ENCODE measurements at regions not wholly inside any gene's neighbourhood (a gene's known extent, or its start where the extent isn't known, plus 50 kb on each side); places are given as distances from the start of the nearest gene placed in this dataset.

- peaks cover 16% of the 10 kb centered on the region for H3K9me3 ChIP-seq (ENCODE audit: control insufficient read depth, low read length)
- H2AK5ac ChIP-seq (ENCODE audit: low read length, severe bottlenecking) = no peak overlapping the region
- H2AFZ ChIP-seq (ENCODE audit: low read depth, low read length) = no peak overlapping the region
- peaks cover 0 to 3% of the 10 kb centered on the region in 2 experiments for H3K36me3 ChIP-seq (ENCODE audit: control insufficient read depth in 1 of 2, insufficient read depth in 2 of 2, low read depth in 1 of 2, low read length in 2 of 2)
- H3K18ac ChIP-seq (ENCODE audit: low read depth in 1 of 2, low read length in 2 of 2) = no peak overlapping the region
- H3K4me1 ChIP-seq (ENCODE audit: control insufficient read depth, insufficient read depth, low read depth, low read length) = no peaks in the 10 kb centered on the region
- no peak overlapping the region for H3K4ac ChIP-seq (ENCODE audit: low read depth in 1 of 2, low read length in 2 of 2)
- peaks cover 0 to 4% of the 10 kb centered on the region in 2 experiments for H3K27me3 ChIP-seq (ENCODE audit: control insufficient read depth in 1 of 2, insufficient read depth in 1 of 2, low read length in 2 of 2)
- H3K23ac ChIP-seq (ENCODE audit: low read length in 2 of 2) = no peak overlapping the region
- H3K14ac ChIP-seq (ENCODE audit: low read length in 2 of 2) = no peak overlapping the region
- no peak for DNase-seq
- no peak overlapping the region for H2BK120ac ChIP-seq (ENCODE audit: low read depth, low read length)
- H3K79me1 ChIP-seq (replicated peaks; ENCODE audit: low read length, poor library complexity, severe bottlenecking) = no peaks in the 10 kb centered on the region
- H3K9ac ChIP-seq (ENCODE audit: low read length) = no peak overlapping the region
- H2BK15ac ChIP-seq (ENCODE audit: low read depth, poor library complexity, severe bottlenecking) = no peak overlapping the region
- no peak overlapping the region for H3K4me3 ChIP-seq (ENCODE audit: insufficient read depth in 1 of 2, low read depth in 1 of 2, low read length in 2 of 2)
- no peak overlapping the region for H2BK5ac ChIP-seq (ENCODE audit: low read depth, low read length, poor library complexity, severe bottlenecking)
- WGBS = 84% methylated on average over 5 of the region's 5 CpGs
- H4K91ac ChIP-seq (ENCODE audit: low read length) = no peak overlapping the region
- no peak overlapping the region for H2BK12ac ChIP-seq (ENCODE audit: low read length in 2 of 2)
- H3K27ac ChIP-seq (ENCODE audit: low read length, poor library complexity, severe bottlenecking) = no peak overlapping the region
- H4K8ac ChIP-seq (ENCODE audit: low read length) = no peak overlapping the region
- no peak overlapping the region for H3K4me2 ChIP-seq (ENCODE audit: low read length, poor library complexity, severe bottlenecking)
Observed at GRCh38 chr6:170190046-170190445, 100.8 kb downstream of the DLL1 start.

DNA sequence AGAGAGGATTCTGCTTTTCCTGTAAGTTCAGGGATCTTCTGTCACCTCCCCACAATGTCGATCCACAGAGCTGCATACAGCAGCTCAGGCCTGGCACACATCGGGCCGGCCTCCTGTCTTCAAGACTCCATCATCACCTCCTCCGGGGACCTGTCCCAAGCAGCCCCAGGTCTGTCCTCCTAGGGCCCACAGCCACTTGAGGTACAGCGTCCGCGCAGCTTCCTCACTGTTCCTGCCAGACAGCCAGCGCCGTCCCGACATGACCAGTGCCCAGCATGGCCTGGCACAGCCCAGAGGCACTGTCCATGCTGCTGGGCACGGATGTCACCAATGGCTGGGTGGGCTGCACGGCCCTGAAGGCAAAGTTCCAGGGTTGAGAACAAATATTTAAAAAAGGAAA lies 101.6 kb downstream of the DLL1 start:
- Histone ChIP-seq H3K4me1 (ENCODE audit: control insufficient read depth, insufficient read depth, low read depth, low read length) (no peaks in the 10 kb centered on the region), H2BK15ac (ENCODE audit: low read depth, poor library complexity, severe bottlenecking) (no peak overlapping the region), H3K27me3 (ENCODE audit: control insufficient read depth in 1 of 2, insufficient read depth in 1 of 2, low read length in 2 of 2) (peaks cover 0 to 4% of the 10 kb centered on the region in 2 experiments), H3K79me1 (replicated peaks; ENCODE audit: low read length, poor library complexity, severe bottlenecking) (no peaks in the 10 kb centered on the region), H2BK120ac (ENCODE audit: low read depth, low read length) (no peak overlapping the region), H4K91ac (ENCODE audit: low read length) (no peak overlapping the region), H3K9ac (ENCODE audit: low read length) (no peak overlapping the region), H3K23ac (ENCODE audit: low read length in 2 of 2) (no peak overlapping the region), H3K4ac (ENCODE audit: low read depth in 1 of 2, low read length in 2 of 2) (no peak overlapping the region), H3K4me2 (ENCODE audit: low read length, poor library complexity, severe bottlenecking) (no peak overlapping the region), H3K18ac (ENCODE audit: low read depth in 1 of 2, low read length in 2 of 2) (no peak overlapping the region), H2AK5ac (ENCODE audit: low read length, severe bottlenecking) (no peak overlapping the region), H2BK5ac (ENCODE audit: low read depth, low read length, poor library complexity, severe bottlenecking) (no peak overlapping the region), H2BK12ac (ENCODE audit: low read length in 2 of 2) (no peak overlapping the region), H3K36me3 (ENCODE audit: control insufficient read depth in 1 of 2, insufficient read depth in 2 of 2, low read depth in 1 of 2, low read length in 2 of 2) (peaks cover 0 to 3% of the 10 kb centered on the region in 2 experiments), H3K9me3 (ENCODE audit: control insufficient read depth, low read length) (peaks cover 10% of the 10 kb centered on the region), H4K8ac (ENCODE audit: low read length) (no peak overlapping the region), H3K27ac (ENCODE audit: low read length, poor library complexity, severe bottlenecking) (no peak overlapping the region), H3K14ac (ENCODE audit: low read length in 2 of 2) (no peak overlapping the region), H3K4me3 (ENCODE audit: insufficient read depth in 1 of 2, low read depth in 1 of 2, low read length in 2 of 2) (no peak overlapping the region), H2AFZ (ENCODE audit: low read depth, low read length) (no peak overlapping the region)
- DNase-seq = no peak
- 75% methylated on average over 12 of the region's 12 CpGs for WGBS

DNA sequence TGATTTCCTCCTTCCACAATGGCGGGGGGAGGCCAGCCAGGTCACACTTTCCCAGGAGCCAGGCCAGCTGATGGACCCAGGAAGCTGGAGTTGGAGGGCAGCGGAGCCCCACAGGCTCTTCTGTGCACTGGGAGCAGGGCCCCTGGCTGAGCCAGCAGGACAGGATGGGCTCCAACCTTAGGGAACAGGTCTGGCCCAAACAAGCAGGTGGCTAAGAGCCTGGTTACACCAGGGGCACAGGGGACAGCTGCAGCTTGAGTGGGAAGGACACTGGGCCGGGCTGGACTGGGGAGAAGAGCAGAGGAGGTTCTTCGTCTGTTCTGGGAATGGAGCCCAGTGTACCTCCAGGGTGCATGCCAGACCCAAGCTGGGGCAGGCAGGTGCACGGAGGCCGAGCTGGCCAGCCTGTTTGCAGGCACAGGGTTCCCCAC lies 102.3 kb downstream of the DLL1 start:
- no peak overlapping the region for H2BK5ac ChIP-seq (ENCODE audit: low read depth, low read length, poor library complexity, severe bottlenecking)
- H4K8ac ChIP-seq (ENCODE audit: low read length) = no peak overlapping the region
- no peak overlapping the region for H2AFZ ChIP-seq (ENCODE audit: low read depth, low read length)
- H3K4me1 ChIP-seq (ENCODE audit: control insufficient read depth, insufficient read depth, low read depth, low read length) = no peaks in the 10 kb centered on the region
- no peak for DNase-seq
- H2AK5ac ChIP-seq (ENCODE audit: low read length, severe bottlenecking) = no peak overlapping the region
- no peak overlapping the region for H3K23ac ChIP-seq (ENCODE audit: low read length in 2 of 2)
- H3K27me3 ChIP-seq (ENCODE audit: control insufficient read depth in 1 of 2, insufficient read depth in 1 of 2, low read length in 2 of 2) = peaks cover 0 to 4% of the 10 kb centered on the region in 2 experiments
- no peak overlapping the region for H2BK12ac ChIP-seq (ENCODE audit: low read length in 2 of 2)
- no peak overlapping the region for H2BK120ac ChIP-seq (ENCODE audit: low read depth, low read length)
- H3K79me1 ChIP-seq (replicated peaks; ENCODE audit: low read length, poor library complexity, severe bottlenecking) = no peaks in the 10 kb centered on the region
- no peak overlapping the region for H3K27ac ChIP-seq (ENCODE audit: low read length, poor library complexity, severe bottlenecking)
- peaks cover 0 to 3% of the 10 kb centered on the region in 2 experiments for H3K36me3 ChIP-seq (ENCODE audit: control insufficient read depth in 1 of 2, insufficient read depth in 2 of 2, low read depth in 1 of 2, low read length in 2 of 2)
- H3K4me2 ChIP-seq (ENCODE audit: low read length, poor library complexity, severe bottlenecking) = no peak overlapping the region
- no peak overlapping the region for H3K4me3 ChIP-seq (ENCODE audit: insufficient read depth in 1 of 2, low read depth in 1 of 2, low read length in 2 of 2)
- H3K4ac ChIP-seq (ENCODE audit: low read depth in 1 of 2, low read length in 2 of 2) = no peak overlapping the region
- H4K91ac ChIP-seq (ENCODE audit: low read length) = no peak overlapping the region
- peaks cover 4% of the 10 kb centered on the region for H3K9me3 ChIP-seq (ENCODE audit: control insufficient read depth, low read length)
- no peak overlapping the region for H3K18ac ChIP-seq (ENCODE audit: low read depth in 1 of 2, low read length in 2 of 2)
- H3K9ac ChIP-seq (ENCODE audit: low read length) = no peak overlapping the region
- H3K14ac ChIP-seq (ENCODE audit: low read length in 2 of 2) = no peak overlapping the region
- 46% methylated on average over 6 of the region's 6 CpGs for WGBS
- no peak overlapping the region for H2BK15ac ChIP-seq (ENCODE audit: low read depth, poor library complexity, severe bottlenecking)

DNA sequence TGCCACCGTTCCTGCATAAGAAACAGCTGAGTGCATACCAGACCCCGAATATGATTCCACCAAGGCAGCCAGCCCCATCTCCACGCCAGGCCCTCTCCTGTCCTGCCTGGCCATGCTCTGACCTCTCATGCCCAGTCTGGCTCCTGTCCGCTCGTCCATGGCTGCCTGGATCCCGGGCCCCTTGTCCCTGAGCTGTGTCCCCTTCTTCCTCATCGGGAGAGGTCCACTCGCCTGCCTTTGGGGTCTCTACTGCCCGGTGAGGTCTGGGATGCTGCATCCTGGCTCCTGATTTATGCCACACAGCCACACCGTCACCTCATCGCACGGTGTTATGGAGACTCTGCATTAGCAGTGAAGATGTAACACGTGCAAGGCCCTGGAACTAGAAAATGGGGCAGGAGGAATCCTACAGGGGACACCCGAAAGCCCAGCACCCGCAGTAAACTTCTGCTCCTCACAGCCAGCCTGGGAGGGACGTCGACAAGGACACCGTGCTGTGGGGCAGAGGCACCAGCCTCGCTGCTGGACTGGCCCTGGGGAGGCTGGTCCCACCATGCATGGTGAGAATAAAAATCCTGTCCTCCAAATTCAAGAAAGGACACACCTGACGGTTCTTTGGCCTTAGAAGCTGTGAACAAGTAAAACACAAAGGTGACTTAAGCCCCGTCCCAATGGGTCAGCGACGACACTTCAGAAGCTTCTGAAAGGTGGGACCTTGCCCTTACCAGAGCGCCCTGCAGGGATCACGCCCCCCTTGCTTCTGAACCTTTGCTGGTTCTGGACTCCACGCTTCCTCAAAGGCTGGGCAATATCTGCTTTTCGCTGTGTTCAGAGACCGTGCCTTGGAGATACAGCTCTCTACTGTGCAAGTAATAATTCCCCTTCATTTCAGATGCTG lies 103.0 kb downstream of the DLL1 start:
- no peak overlapping the region for H3K14ac ChIP-seq (ENCODE audit: low read length in 2 of 2)
- H3K4me2 ChIP-seq (ENCODE audit: low read length, poor library complexity, severe bottlenecking) = no peak overlapping the region
- H2BK120ac ChIP-seq (ENCODE audit: low read depth, low read length) = no peak overlapping the region
- H4K8ac ChIP-seq (ENCODE audit: low read length) = no peak overlapping the region
- H3K27me3 ChIP-seq (ENCODE audit: control insufficient read depth in 1 of 2, insufficient read depth in 1 of 2, low read length in 2 of 2) = peaks cover 0 to 4% of the 10 kb centered on the region in 2 experiments
- H2BK5ac ChIP-seq (ENCODE audit: low read depth, low read length, poor library complexity, severe bottlenecking) = no peak overlapping the region
- H3K4me1 ChIP-seq (ENCODE audit: control insufficient read depth, insufficient read depth, low read depth, low read length) = no peaks in the 10 kb centered on the region
- peaks cover 2% of the 10 kb centered on the region for H3K9me3 ChIP-seq (ENCODE audit: control insufficient read depth, low read length)
- no peak overlapping the region for H2AFZ ChIP-seq (ENCODE audit: low read depth, low read length)
- H3K27ac ChIP-seq (ENCODE audit: low read length, poor library complexity, severe bottlenecking) = no peak overlapping the region
- H2BK15ac ChIP-seq (ENCODE audit: low read depth, poor library complexity, severe bottlenecking) = no peak overlapping the region
- no peak overlapping the region for H4K91ac ChIP-seq (ENCODE audit: low read length)
- no peak overlapping the region for H3K9ac ChIP-seq (ENCODE audit: low read length)
- H3K23ac ChIP-seq (ENCODE audit: low read length in 2 of 2) = no peak overlapping the region
- no peak overlapping the region for H2BK12ac ChIP-seq (ENCODE audit: low read length in 2 of 2)
- H3K79me1 ChIP-seq (replicated peaks; ENCODE audit: low read length, poor library complexity, severe bottlenecking) = no peaks in the 10 kb centered on the region
- 78% methylated on average over 28 of the region's 28 CpGs for WGBS
- H3K4ac ChIP-seq (ENCODE audit: low read depth in 1 of 2, low read length in 2 of 2) = no peak overlapping the region
- H2AK5ac ChIP-seq (ENCODE audit: low read length, severe bottlenecking) = no peak overlapping the region
- no peak for DNase-seq
- H3K4me3 ChIP-seq (ENCODE audit: insufficient read depth in 1 of 2, low read depth in 1 of 2, low read length in 2 of 2) = no peak overlapping the region
- no peak overlapping the region for H3K18ac ChIP-seq (ENCODE audit: low read depth in 1 of 2, low read length in 2 of 2)
- peaks cover 0 to 3% of the 10 kb centered on the region in 2 experiments for H3K36me3 ChIP-seq (ENCODE audit: control insufficient read depth in 1 of 2, insufficient read depth in 2 of 2, low read depth in 1 of 2, low read length in 2 of 2)

Data from mesenchymal stem cell (in vitro differentiated cells and primary cell).